ENCODE measurements at regions not wholly inside any gene's neighbourhood (a gene's known extent, or its start where the extent isn't known, plus 50 kb on each side); places are given as distances from the start of the nearest gene placed in this dataset.

GRCh38 chr16:85510041-85510659 is 103.0 kb upstream of the GSE1 start:
- no peaks in the 10 kb centered on the region for H3K36me3 ChIP-seq (replicated peaks)
- no peak overlapping the region for H3K27ac ChIP-seq
- no peak overlapping the region for H3K4me3 ChIP-seq (ENCODE audit: low read depth, low read length)
- H3K27me3 ChIP-seq (replicated peaks), result no peaks in the 10 kb centered on the region
- DNase-seq, result no peak
- TF ChIP-seq CTCF (IDR thresholded peaks at IDR 0.05; ENCODE audit: low read depth, low read length, missing control alignments), result no peak
- in situ Hi-C loops (cut with HindIII; ENCODE audit: low pct_ligation_motif_present, low sequenced_read_pairs), result no loop called here

GRCh38 chr16:85511938-85512807 is 100.9 kb upstream of the GSE1 start:
- no peak for TF ChIP-seq CTCF (IDR thresholded peaks at IDR 0.05; ENCODE audit: low read depth, low read length, missing control alignments)
- in situ Hi-C loops (cut with HindIII; ENCODE audit: low pct_ligation_motif_present, low sequenced_read_pairs), result no loop called here
- Histone ChIP-seq H3K4me3 (ENCODE audit: low read depth, low read length) (no peak overlapping the region), H3K36me3 (replicated peaks) (no peaks in the 10 kb centered on the region), H3K27ac (no peak overlapping the region), H3K27me3 (replicated peaks) (no peaks in the 10 kb centered on the region)
- no peak for DNase-seq

- in situ Hi-C loops (cut with HindIII; ENCODE audit: low pct_ligation_motif_present, low sequenced_read_pairs), result no loop called here
- Histone ChIP-seq H3K4me3 (ENCODE audit: low read depth, low read length) (no peak overlapping the region), H3K27me3 (replicated peaks) (no peaks in the 10 kb centered on the region), H3K36me3 (replicated peaks) (no peaks in the 10 kb centered on the region), H3K27ac (no peak overlapping the region)
- DNase-seq, result no peak
- TF ChIP-seq CTCF (IDR thresholded peaks at IDR 0.05; ENCODE audit: low read depth, low read length, missing control alignments), result no peak
These were observed 100.4 kb upstream of the GSE1 start for GRCh38 chr16:85512808-85513115.

GRCh38 chr16:85513180-85513579 is 99.9 kb upstream of the GSE1 start:
- Histone ChIP-seq H3K27me3 (replicated peaks) (no peaks in the 10 kb centered on the region), H3K27ac (no peak overlapping the region), H3K4me3 (ENCODE audit: low read depth, low read length) (no peak overlapping the region), H3K36me3 (replicated peaks) (no peaks in the 10 kb centered on the region)
- no peak for TF ChIP-seq CTCF (IDR thresholded peaks at IDR 0.05; ENCODE audit: low read depth, low read length, missing control alignments)
- no peak for DNase-seq
- in situ Hi-C loops (cut with HindIII; ENCODE audit: low pct_ligation_motif_present, low sequenced_read_pairs), result no loop called here

GRCh38 chr16:85513649-85514048 is 99.5 kb upstream of the GSE1 start:
- no peak for TF ChIP-seq CTCF (IDR thresholded peaks at IDR 0.05; ENCODE audit: low read depth, low read length, missing control alignments)
- in situ Hi-C loops (cut with HindIII; ENCODE audit: low pct_ligation_motif_present, low sequenced_read_pairs), result no loop called here
- Histone ChIP-seq H3K27ac (no peak overlapping the region), H3K27me3 (replicated peaks) (no peaks in the 10 kb centered on the region), H3K4me3 (ENCODE audit: low read depth, low read length) (no peak overlapping the region), H3K36me3 (replicated peaks) (no peaks in the 10 kb centered on the region)
- DNase-seq, result no peak

- Histone ChIP-seq H3K27me3 (replicated peaks) (no peaks in the 10 kb centered on the region), H3K4me3 (ENCODE audit: low read depth, low read length) (no peak overlapping the region), H3K36me3 (replicated peaks) (no peaks in the 10 kb centered on the region), H3K27ac (no peak overlapping the region)
- DNase-seq, result no peak
- TF ChIP-seq CTCF (IDR thresholded peaks at IDR 0.05; ENCODE audit: low read depth, low read length, missing control alignments), result no peak
- in situ Hi-C loops (cut with HindIII; ENCODE audit: low pct_ligation_motif_present, low sequenced_read_pairs), result no loop called here
These were observed 98.9 kb upstream of the GSE1 start for GRCh38 chr16:85514295-85514597.
